Mesothelial cell of epicardium (in vitro differentiated cells): ENCODE measurements at regions not wholly inside any gene's neighbourhood (a gene's known extent, or its start where the extent isn't known, plus 50 kb on each side); places are given as distances from the start of the nearest gene placed in this dataset.
A peak's percentile ranks its signal among the peaks of the same experiment; 100 is the strongest.

Experiments used
- DNase-seq, 2 experiments: peaks; one replicate each; pipeline ENCODE4 v3.0.0; 2021; ENCODE audit warnings: low spot score in 2 of 2; ENCODE audit not compliant: unreplicated experiment in 2 of 2
- H3K27ac Mint-ChIP-seq: 2 replicates; pipeline ENCODE4 v1.8.0; 2021; ENCODE audit warnings: mixed read lengths
- H3K27me3 Mint-ChIP-seq: 2 replicates; pipeline ENCODE4 v1.8.0; 2021; ENCODE audit warnings: low read depth, mixed read lengths
- H3K36me3 Mint-ChIP-seq: 2 replicates; pipeline ENCODE4 v1.8.0; 2021; ENCODE audit warnings: mixed read lengths
- H3K4me1 Mint-ChIP-seq: 2 replicates; pipeline ENCODE4 v1.8.0; 2021; ENCODE audit warnings: mixed read lengths
- H3K4me3 Mint-ChIP-seq: 2 replicates; pipeline ENCODE4 v1.8.0; 2021; ENCODE audit warnings: mild to moderate bottlenecking, moderate library complexity, mixed read lengths
- H3K9me3 Mint-ChIP-seq: 2 replicates; pipeline ENCODE4 v1.8.0; 2021; ENCODE audit warnings: mixed read lengths
- TF ChIP-seq, protein P1 (sequence below): fragments of 200-600 bp; sonication (generic); IDR thresholded peaks from one replicate; pipeline ENCODE4 v1.5.0; 2021; ENCODE audit warnings: antibody characterized with exemption; ENCODE audit not compliant: unreplicated experiment

DNA sequence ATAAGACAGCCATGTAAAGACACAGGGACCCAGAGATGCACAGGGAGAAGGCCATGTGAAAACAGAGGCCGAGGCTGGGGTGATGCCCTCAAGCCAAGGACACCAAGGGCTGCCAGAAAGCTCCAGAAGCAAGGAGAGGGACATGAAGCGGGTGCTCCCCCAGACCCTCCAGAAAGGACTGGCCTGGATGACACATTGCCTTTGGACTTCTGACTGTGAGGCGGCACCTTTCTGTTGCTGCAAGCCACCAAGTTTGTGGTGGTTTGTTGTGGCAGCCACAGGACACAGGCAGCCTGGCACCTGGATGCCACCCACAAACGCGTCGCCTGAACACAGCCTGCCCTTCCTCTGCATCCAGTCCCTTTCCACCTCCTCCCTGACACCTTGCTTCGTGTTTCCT is 67.1 kb downstream of the RHOB start:
- Mint-ChIP-seq H3K36me3 (no peaks in the 10 kb centered on the region), H3K27me3 (no peaks in the 10 kb centered on the region), H3K27ac (no peak overlapping the region), H3K9me3 (peaks cover 10% of the 10 kb centered on the region), H3K4me3 (no peak overlapping the region), H3K4me1 (peaks cover 30% of the 10 kb centered on the region)
- no peak for DNase-seq
- TF ChIP-seq, protein P1, sequence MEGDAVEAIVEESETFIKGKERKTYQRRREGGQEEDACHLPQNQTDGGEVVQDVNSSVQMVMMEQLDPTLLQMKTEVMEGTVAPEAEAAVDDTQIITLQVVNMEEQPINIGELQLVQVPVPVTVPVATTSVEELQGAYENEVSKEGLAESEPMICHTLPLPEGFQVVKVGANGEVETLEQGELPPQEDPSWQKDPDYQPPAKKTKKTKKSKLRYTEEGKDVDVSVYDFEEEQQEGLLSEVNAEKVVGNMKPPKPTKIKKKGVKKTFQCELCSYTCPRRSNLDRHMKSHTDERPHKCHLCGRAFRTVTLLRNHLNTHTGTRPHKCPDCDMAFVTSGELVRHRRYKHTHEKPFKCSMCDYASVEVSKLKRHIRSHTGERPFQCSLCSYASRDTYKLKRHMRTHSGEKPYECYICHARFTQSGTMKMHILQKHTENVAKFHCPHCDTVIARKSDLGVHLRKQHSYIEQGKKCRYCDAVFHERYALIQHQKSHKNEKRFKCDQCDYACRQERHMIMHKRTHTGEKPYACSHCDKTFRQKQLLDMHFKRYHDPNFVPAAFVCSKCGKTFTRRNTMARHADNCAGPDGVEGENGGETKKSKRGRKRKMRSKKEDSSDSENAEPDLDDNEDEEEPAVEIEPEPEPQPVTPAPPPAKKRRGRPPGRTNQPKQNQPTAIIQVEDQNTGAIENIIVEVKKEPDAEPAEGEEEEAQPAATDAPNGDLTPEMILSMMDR, result no peak

- H3K4me1 Mint-ChIP-seq, result peaks cover 22% of the 10 kb centered on the region
- H3K27me3 Mint-ChIP-seq, result no peaks in the 10 kb centered on the region
- no peak for DNase-seq
- TF ChIP-seq, protein P1, result no peak
- peak overlapping the region; percentile 1 for H3K27ac Mint-ChIP-seq
- H3K4me3 Mint-ChIP-seq, result no peak overlapping the region
- no peaks in the 10 kb centered on the region for H3K36me3 Mint-ChIP-seq
- H3K9me3 Mint-ChIP-seq, result peaks cover 10% of the 10 kb centered on the region
Observed at GRCh38 chr2:20514596-20515269, 67.9 kb downstream of the RHOB start.

DNA sequence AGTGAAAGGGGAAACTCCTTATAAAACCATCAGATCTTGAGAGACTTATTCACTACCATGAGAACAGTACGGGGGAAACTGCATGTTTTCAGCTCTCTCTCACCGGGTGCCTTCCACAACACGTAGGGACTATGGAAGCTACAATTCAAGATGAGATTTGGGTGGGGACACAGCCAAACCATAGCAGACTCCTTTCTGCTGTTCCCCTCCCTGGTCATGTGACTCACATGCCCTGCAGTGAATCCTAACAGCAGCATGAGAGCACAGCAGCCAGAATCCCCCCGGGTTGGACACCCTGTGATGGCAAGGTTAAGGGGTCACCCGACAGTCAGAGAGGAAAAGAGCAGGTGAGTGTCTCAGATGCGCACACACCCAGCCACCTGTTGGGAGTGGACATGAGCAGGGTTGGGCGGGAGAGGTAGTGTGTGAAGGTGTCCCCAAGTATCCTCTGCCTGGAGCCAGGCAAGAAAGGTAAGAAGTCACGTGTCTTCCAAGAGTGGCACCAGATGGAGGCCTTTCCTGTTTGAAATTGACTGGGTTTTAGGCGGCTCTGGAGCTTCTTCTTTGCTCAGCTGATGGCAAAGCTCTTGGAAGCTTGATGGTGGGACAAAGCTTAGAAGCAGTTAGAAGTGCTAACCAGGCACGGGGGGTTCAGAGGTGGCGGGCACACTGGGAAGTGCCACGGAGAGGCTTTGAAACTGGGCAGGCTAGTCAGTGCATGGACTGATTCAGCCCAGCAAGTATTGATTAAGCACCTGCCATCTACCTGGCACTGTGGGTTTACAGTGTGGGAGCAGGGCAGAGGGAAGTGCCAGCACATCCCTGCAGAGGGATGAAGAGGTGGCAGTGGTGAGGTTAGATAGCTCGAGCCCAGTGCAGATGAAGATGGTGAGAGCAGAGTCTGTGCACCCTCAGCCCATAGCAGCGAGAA is 68.7 kb downstream of the RHOB start:
- H3K4me3 Mint-ChIP-seq, result no peak overlapping the region
- H3K4me1 Mint-ChIP-seq, result peaks cover 14% of the 10 kb centered on the region
- H3K9me3 Mint-ChIP-seq, result peaks cover 10% of the 10 kb centered on the region
- H3K36me3 Mint-ChIP-seq, result no peaks in the 10 kb centered on the region
- TF ChIP-seq, protein P1, result no peak
- H3K27ac Mint-ChIP-seq, result peak overlapping the region; percentile 32
- H3K27me3 Mint-ChIP-seq, result no peaks in the 10 kb centered on the region
- no peak for DNase-seq

DNA sequence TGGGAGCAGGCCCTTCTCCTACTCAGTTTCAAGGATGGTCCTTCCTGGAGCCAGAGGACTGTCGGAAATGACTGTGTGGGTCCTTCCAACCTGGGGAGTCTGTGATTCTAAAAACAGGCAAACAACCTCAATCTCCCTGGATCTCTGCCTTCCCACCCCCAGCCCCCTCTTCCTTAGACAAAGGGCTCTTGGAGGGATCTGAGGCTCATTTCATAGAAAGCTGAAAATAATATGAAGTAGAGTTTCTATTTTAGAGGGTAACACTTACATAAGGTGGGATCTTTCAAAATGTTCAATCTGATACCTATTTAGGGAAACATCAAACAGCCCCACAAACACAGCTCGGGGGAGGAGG is 69.4 kb downstream of the RHOB start:
- no peak overlapping the region for H3K4me3 Mint-ChIP-seq
- DNase-seq, result no peak
- peaks cover 7% of the 10 kb centered on the region for H3K4me1 Mint-ChIP-seq
- no peaks in the 10 kb centered on the region for H3K27me3 Mint-ChIP-seq
- no peaks in the 10 kb centered on the region for H3K36me3 Mint-ChIP-seq
- peaks cover 10% of the 10 kb centered on the region for H3K9me3 Mint-ChIP-seq
- TF ChIP-seq, protein P1, result no peak
- no peak overlapping the region for H3K27ac Mint-ChIP-seq

GRCh38 chr2:20516646-20517341 is 69.9 kb downstream of the RHOB start:
- H3K27ac Mint-ChIP-seq, result no peak overlapping the region
- H3K9me3 Mint-ChIP-seq, result peaks cover 10% of the 10 kb centered on the region

More at GRCh38 chr2:20516646-20517341, 69.9 kb downstream of the RHOB start:
- Mint-ChIP-seq H3K4me1 (peaks cover 6% of the 10 kb centered on the region), H3K4me3 (no peak overlapping the region), H3K27me3 (no peaks in the 10 kb centered on the region), H3K36me3 (no peaks in the 10 kb centered on the region)
- no peak for DNase-seq
- TF ChIP-seq, protein P1, result no peak
